GM12892 (cell line): ENCODE measurements at regions not wholly inside any gene's neighbourhood (a gene's known extent, or its start where the extent isn't known, plus 50 kb on each side); places are given as distances from the start of the nearest gene placed in this dataset.

Experiments used
- POLR2A ChIP-seq: IDR thresholded peaks from 2 replicates; pipeline ENCODE4 v1.6.1; 2011; ENCODE audit warnings: low read depth, low read length, control low read depth
- POLR2AphosphoS5 ChIP-seq: IDR thresholded peaks from 2 replicates; pipeline ENCODE4 v1.6.1; 2011; ENCODE audit warnings: low read depth, low read length, control low read depth

DNA sequence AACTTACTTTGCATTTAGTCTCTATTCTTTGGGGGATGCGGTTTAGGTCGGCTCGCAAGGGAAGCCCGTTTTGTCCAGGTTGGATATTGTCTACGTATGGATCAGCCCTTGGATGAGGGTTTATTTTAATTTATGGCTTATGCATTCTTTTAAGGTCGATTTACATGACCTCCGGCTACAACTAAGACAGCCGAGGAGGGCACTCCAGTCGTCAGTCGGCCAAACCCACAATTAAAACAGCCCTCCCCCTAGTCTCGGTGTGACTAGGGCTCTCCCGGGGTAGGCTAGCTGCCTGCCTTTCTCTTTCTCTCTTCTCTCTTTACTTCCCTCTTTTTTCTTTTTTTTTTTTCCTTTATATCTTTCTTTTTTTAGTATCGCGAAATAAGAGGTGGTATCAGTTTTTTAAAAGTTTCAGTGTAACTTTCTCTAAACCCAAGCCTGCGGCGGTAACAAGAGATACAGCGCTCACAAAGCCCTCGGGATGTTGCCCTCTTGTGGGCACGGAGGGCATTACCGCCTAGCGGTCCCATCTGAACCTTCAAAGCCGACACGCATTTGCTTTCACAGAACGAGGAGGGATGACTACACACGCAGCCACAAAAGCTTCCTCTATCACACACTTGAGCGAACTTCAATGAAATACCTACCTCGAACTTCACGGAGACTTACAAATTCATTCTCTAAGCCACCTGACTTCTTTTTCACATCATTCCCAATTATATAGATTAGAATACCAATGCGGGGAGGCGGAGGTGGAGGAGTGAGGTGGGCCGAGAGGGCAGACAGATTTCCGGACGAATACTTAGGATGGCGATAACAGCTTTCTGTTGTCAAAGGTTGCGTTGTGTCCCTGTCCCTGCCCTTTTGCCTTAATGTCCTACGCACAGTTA lies 132.3 kb upstream of the C11orf58 start:
- TF ChIP-seq POLR2A, result no peak
- no peak for TF ChIP-seq POLR2AphosphoS5
